Gastrocnemius medialis (tissue), 4 donors: ENCODE measurements at regions not wholly inside any gene's neighbourhood (a gene's known extent, or its start where the extent isn't known, plus 50 kb on each side); places are given as distances from the start of the nearest gene placed in this dataset.

Source experiments
- CTCF ChIP-seq, 5 experiments: fragments of 450-650 bp in 3 of 5; fragments of 200-600 bp in 2 of 5; sonication (generic) in 2 of 5; IDR thresholded peaks in 4 of 5; conservative IDR thresholded peaks in 1 of 5; 1 replicate in 4 of 5; 2 replicates in 1 of 5; pipeline ENCODE4 v1.5.1; 2016 to 2019; ENCODE audit warnings: antibody characterized with exemption in 5 of 5, mild to moderate bottlenecking in 3 of 5, moderate library complexity in 3 of 5
- POLR2A ChIP-seq, 2 donors: fragments of 450-650 bp; IDR thresholded peaks; one replicate each; pipeline ENCODE4 v1.6.1; 2017; ENCODE audit warnings: antibody characterized with exemption in 2 of 2, mild to moderate bottlenecking in 2 of 2, moderate library complexity in 2 of 2

GRCh38 chr1:72432645-72433267 is 150.4 kb upstream of the NEGR1 start:
- TF ChIP-seq CTCF (IDR thresholded peaks at IDR 0.05 in 4 of 5, conservative IDR thresholded peaks at IDR 0.05 in 1 of 5) (no peak), POLR2A (IDR thresholded peaks at IDR 0.05) (no peak)
